ENCODE measurements at regions not wholly inside any gene's neighbourhood (a gene's known extent, or its start where the extent isn't known, plus 50 kb on each side); places are given as distances from the start of the nearest gene placed in this dataset.
A peak's percentile ranks its signal among the peaks of the same experiment; 100 is the strongest.

DNA sequence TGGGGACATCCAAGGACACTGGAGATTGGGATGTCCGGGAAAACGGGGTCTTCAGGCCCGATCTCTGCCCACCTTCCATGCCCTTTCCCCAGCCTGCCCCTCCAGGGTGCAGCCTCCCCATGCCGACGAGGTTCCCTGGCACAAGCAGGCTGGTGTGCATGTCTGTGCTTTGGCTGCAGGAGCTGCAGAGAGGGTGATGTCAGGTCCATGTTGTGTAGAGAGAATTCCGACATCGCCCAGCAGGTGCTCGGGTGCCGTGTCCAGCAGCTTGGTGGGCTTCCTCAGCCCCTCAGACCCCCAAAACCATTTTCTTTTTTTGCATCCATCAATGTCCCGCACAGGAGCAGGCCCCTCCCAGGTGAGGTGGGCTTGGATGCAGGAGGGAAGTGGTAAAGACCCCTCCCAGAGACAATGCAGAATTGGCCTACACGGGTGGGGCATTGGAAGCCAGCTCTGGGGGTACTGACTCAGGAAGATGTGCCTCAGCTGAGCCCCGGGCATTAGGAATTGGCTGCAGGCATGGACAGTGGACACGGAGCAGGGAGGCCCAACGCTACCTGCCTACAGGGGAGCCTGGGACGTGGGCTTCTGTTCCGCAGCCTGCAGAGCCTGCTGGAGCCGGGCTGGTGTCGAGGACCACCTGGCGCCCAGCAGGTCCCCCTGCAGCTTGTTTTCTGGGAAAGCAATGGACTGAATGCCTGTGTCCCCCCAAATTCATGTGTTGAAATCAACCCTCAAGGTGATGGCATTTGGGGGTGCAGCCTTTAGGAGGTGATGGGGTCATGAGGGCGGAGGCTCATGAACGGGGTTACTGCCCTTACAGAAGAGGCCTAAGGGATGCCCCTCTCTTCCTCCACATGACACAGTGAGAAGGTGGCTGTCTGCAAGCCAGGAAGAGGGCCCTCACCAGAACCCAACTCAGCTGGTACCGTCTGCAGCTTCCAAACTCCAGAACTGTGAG, 97.5 kb downstream of the METRNL start:
- Mint-ChIP-seq H3K27ac (no peak overlapping the region), H3K27me3 (no peaks in the 10 kb centered on the region), H3K9me3 (no peaks in the 10 kb centered on the region), H3K4me1 (no peaks in the 10 kb centered on the region), H3K36me3 (no peaks in the 10 kb centered on the region), H3K4me3 (no peak overlapping the region)
- DNase-seq (peak in 2 of 10 donors; percentile 11 to 54), ATAC-seq (no peak)
- POLR2A ChIA-PET = no interaction called here

- POLR2A ChIA-PET = no interaction called here
- DNase-seq (peak in 1 of 10 donors; percentile 54), ATAC-seq (no peak)
- no peak overlapping the region for H3K27ac Mint-ChIP-seq
- H3K4me1 Mint-ChIP-seq = peaks cover 0 to 4% (median 0%) of the 10 kb centered on the region in 4 donors
- H3K4me3 Mint-ChIP-seq = no peak overlapping the region
- no peaks in the 10 kb centered on the region for H3K9me3 Mint-ChIP-seq
- no peaks in the 10 kb centered on the region for H3K36me3 Mint-ChIP-seq
- H3K27me3 Mint-ChIP-seq = no peaks in the 10 kb centered on the region
Observed at GRCh38 chr17:83177611-83178532, 98.5 kb downstream of the METRNL start.

DNA sequence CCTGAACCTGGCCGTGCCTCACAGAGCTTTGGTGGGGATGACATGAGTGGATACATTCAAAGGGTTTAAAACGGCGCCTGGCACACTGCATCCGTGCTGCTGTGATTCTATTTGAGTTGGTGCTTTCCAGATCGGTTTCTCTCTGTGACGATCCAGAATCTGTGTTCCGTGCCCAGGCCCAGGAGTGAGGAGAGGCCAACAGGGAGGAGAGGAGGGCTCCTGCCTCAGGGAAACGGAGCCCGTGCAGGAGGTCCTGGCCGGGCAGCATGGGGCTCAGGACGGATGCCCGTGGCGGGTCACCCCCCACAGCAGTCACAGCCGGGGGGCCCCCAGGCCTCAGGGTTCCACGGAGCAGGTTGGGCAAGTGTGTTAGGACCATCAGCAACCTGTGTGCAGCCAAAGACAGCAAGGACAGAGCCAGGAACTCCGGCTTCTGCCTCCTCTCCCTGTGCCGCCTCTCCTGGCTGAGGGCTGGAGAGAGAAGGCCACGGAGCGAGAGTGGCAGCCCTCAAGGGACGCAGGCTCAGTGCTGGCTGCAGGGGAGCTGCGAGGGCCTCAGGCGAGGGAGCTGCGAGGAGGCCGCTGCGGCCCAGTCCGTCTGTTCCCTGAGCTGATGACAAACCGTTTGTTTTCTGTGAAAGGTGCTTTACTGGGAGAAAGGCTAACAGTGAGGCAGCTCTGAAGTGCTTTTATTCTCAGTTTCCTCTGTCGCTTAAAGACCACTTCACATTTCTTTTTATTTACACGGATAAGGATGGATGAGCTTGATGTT, 99.3 kb downstream of the METRNL start:
- Mint-ChIP-seq H3K4me3 (no peak overlapping the region), H3K27me3 (no peaks in the 10 kb centered on the region), H3K9me3 (no peaks in the 10 kb centered on the region), H3K27ac (no peak overlapping the region), H3K36me3 (no peaks in the 10 kb centered on the region), H3K4me1 (peaks cover 0 to 4% (median 0%) of the 10 kb centered on the region in 4 donors)
- POLR2A ChIA-PET = no interaction called here
- peak in 2 of 10 donors; percentile 13 to 21 for DNase-seq
- no peak for ATAC-seq

- POLR2A ChIA-PET = no interaction called here
- peaks cover 0 to 4% (median 0%) of the 10 kb centered on the region in 4 donors for H3K4me1 Mint-ChIP-seq
- H3K27ac Mint-ChIP-seq = no peak overlapping the region
- no peaks in the 10 kb centered on the region for H3K9me3 Mint-ChIP-seq
- no peak overlapping the region for H3K4me3 Mint-ChIP-seq
- peak in 2 of 10 donors; percentile 3 to 42 for DNase-seq
- no peaks in the 10 kb centered on the region for H3K36me3 Mint-ChIP-seq
- H3K27me3 Mint-ChIP-seq = no peaks in the 10 kb centered on the region
- no peak for ATAC-seq
Observed at GRCh38 chr17:83179374-83179773, 100.0 kb downstream of the METRNL start.

GRCh38 chr17:83179811-83180210, 100.4 kb downstream of the METRNL start:
- Mint-ChIP-seq H3K36me3 (no peaks in the 10 kb centered on the region), H3K4me3 (no peak overlapping the region), H3K4me1 (peaks cover 0 to 4% (median 0%) of the 10 kb centered on the region in 4 donors), H3K9me3 (no peaks in the 10 kb centered on the region), H3K27me3 (no peaks in the 10 kb centered on the region), H3K27ac (no peak overlapping the region)
- no peak for ATAC-seq
- POLR2A ChIA-PET = no interaction called here
- peak in 1 of 10 donors; percentile 42 for DNase-seq

GRCh38 chr17:83180264-83180995, 101.0 kb downstream of the METRNL start:
- Mint-ChIP-seq H3K9me3 (no peaks in the 10 kb centered on the region), H3K4me3 (no peak overlapping the region), H3K4me1 (peaks cover 0 to 4% (median 0%) of the 10 kb centered on the region in 4 donors), H3K36me3 (no peaks in the 10 kb centered on the region), H3K27me3 (no peaks in the 10 kb centered on the region), H3K27ac (peak overlapping the region in 2 of 10 donors; percentile 18 to 76)
- ATAC-seq (no peak), DNase-seq (peak in 1 of 10 donors; percentile 54)
- POLR2A ChIA-PET = no interaction called here

- H3K4me3 Mint-ChIP-seq = no peak overlapping the region
- ATAC-seq (no peak), DNase-seq (peak in 1 of 10 donors; percentile 50)
- H3K4me1 Mint-ChIP-seq = peaks cover 0 to 4% (median 0%) of the 10 kb centered on the region in 4 donors
- H3K27me3 Mint-ChIP-seq = no peaks in the 10 kb centered on the region
- H3K9me3 Mint-ChIP-seq = no peaks in the 10 kb centered on the region
- H3K36me3 Mint-ChIP-seq = no peaks in the 10 kb centered on the region
- H3K27ac Mint-ChIP-seq = peak overlapping the region in 1 of 10 donors; percentile 17
- POLR2A ChIA-PET = no interaction called here
Observed at GRCh38 chr17:83180996-83181481, 101.6 kb downstream of the METRNL start.

- H3K4me3 Mint-ChIP-seq = no peak overlapping the region
- ATAC-seq (no peak), DNase-seq (peak in 1 of 10 donors; percentile 55)
- H3K27ac Mint-ChIP-seq = no peak overlapping the region
- peaks cover 0 to 4% (median 0%) of the 10 kb centered on the region in 4 donors for H3K4me1 Mint-ChIP-seq
- no peaks in the 10 kb centered on the region for H3K36me3 Mint-ChIP-seq
- no peaks in the 10 kb centered on the region for H3K9me3 Mint-ChIP-seq
- POLR2A ChIA-PET = no interaction called here
- H3K27me3 Mint-ChIP-seq = no peaks in the 10 kb centered on the region
Observed at GRCh38 chr17:83181991-83182619, 102.7 kb downstream of the METRNL start.

GRCh38 chr17:83182620-83183101, 103.3 kb downstream of the METRNL start:
- Mint-ChIP-seq H3K4me1 (peaks cover 0 to 4% (median 2%) of the 10 kb centered on the region in 4 donors), H3K4me3 (no peak overlapping the region), H3K36me3 (no peaks in the 10 kb centered on the region), H3K27ac (peak overlapping the region in 1 of 10 donors; percentile 34), H3K27me3 (no peaks in the 10 kb centered on the region), H3K9me3 (no peaks in the 10 kb centered on the region)
- peak in 1 of 10 donors; percentile 50 for DNase-seq
- ATAC-seq = no peak
- POLR2A ChIA-PET = no interaction called here

GRCh38 chr17:83183145-83183948, 103.9 kb downstream of the METRNL start:
- no peak overlapping the region for H3K27ac Mint-ChIP-seq
- POLR2A ChIA-PET = no interaction called here
- H3K36me3 Mint-ChIP-seq = peaks cover 0 to 2% (median 0%) of the 10 kb centered on the region in 3 donors
- no peaks in the 10 kb centered on the region for H3K9me3 Mint-ChIP-seq
- DNase-seq (no peak), ATAC-seq (no peak)
- no peaks in the 10 kb centered on the region for H3K27me3 Mint-ChIP-seq
- no peak overlapping the region for H3K4me3 Mint-ChIP-seq
- peaks cover 0 to 8% (median 2%) of the 10 kb centered on the region in 4 donors for H3K4me1 Mint-ChIP-seq
